DOHH2 (cell line): ENCODE measurements at regions not wholly inside any gene's neighbourhood (a gene's known extent, or its start where the extent isn't known, plus 50 kb on each side); places are given as distances from the start of the nearest gene placed in this dataset.

ENCODE experiments used
- H3F3A ChIP-seq: fragments of 200-600 bp; sonication (generic), shearing (Covaris generic); 2 replicates; pipeline ENCODE4 v1.6.0; 2016; ENCODE audit warnings: antibody characterized with exemption, mild to moderate bottlenecking; ENCODE audit not compliant: control insufficient read depth, insufficient read depth
- H3K27ac ChIP-seq: fragments of 200-600 bp; sonication (generic); 2 replicates; pipeline ENCODE4 v1.5.1; 2014; ENCODE audit warnings: low read depth, mild to moderate bottlenecking, low read length, moderate library complexity
- H3K27me3 ChIP-seq: fragments of 200-600 bp; sonication (generic); 2 replicates; pipeline ENCODE4 v1.6.1; 2014; ENCODE audit warnings: mild to moderate bottlenecking, low read length, mixed read lengths; ENCODE audit not compliant: control insufficient read depth
- H3K36me3 ChIP-seq: fragments of 200-600 bp; sonication (generic); 2 replicates; pipeline ENCODE4 v1.6.1; 2014; ENCODE audit warnings: mild to moderate bottlenecking, low read length, moderate library complexity, mixed read lengths; ENCODE audit not compliant: control insufficient read depth
- H3K4me1 ChIP-seq: fragments of 200-600 bp; sonication (generic); 2 replicates; pipeline ENCODE4 v1.6.1; 2014; ENCODE audit warnings: mild to moderate bottlenecking, low read length, mixed read lengths; ENCODE audit not compliant: control insufficient read depth
- H3K4me2 ChIP-seq: fragments of 200-600 bp; sonication (generic); 2 replicates; pipeline ENCODE4 v1.6.0; 2014; ENCODE audit warnings: mild to moderate bottlenecking, low read length, moderate library complexity
- H3K4me3 ChIP-seq: fragments of 200-600 bp; sonication (generic); 2 replicates; pipeline ENCODE4 v1.5.1; 2014; ENCODE audit warnings: mild to moderate bottlenecking, low read length, mixed read lengths
- H3K79me2 ChIP-seq: fragments of 200-600 bp; sonication (generic); 2 replicates; pipeline ENCODE4 v1.6.1; 2014; ENCODE audit warnings: mild to moderate bottlenecking, low read length, mixed read lengths; ENCODE audit not compliant: control insufficient read depth
- H3K9me2 ChIP-seq: fragments of 200-600 bp; sonication (generic); replicated peaks from 2 replicates; pipeline ENCODE4 v1.6.1; 2014; ENCODE audit warnings: mild to moderate bottlenecking, low read length, mixed read lengths; ENCODE audit not compliant: control insufficient read depth
- H3K9me3 ChIP-seq: fragments of 200-600 bp; sonication (generic); 2 replicates; pipeline ENCODE4 v1.6.1; 2014; ENCODE audit warnings: antibody characterized with exemption, low read length, mixed read lengths; ENCODE audit not compliant: control insufficient read depth, insufficient read depth
- H4K20me1 ChIP-seq: fragments of 200-600 bp; sonication (generic); 2 replicates; pipeline ENCODE4 v1.6.0; 2014; ENCODE audit warnings: low read depth, mild to moderate bottlenecking, antibody characterized with exemption, low read length, moderate library complexity; ENCODE audit not compliant: control insufficient read depth, insufficient read depth
- CTCF ChIP-seq: fragments of 200-600 bp; sonication (generic); IDR thresholded peaks from one replicate; pipeline ENCODE4 v1.5.1; 2014; ENCODE audit warnings: antibody characterized with exemption, mild to moderate bottlenecking, low read depth, low read length; ENCODE audit not compliant: poor library complexity, severe bottlenecking
- EZH2phosphoT487 ChIP-seq: fragments of 200-600 bp; sonication (generic); IDR thresholded peaks from 2 replicates; pipeline ENCODE4 v1.6.1; 2017; ENCODE audit warnings: borderline replicate concordance, mild to moderate bottlenecking, antibody characterized with exemption, low read length, moderate library complexity, mixed read lengths

GRCh38 chr5:4563400-4563799, 576.7 kb upstream of the ADAMTS16 start:
- Histone ChIP-seq H3K27ac (no peak overlapping the region), H3K9me3 (no peaks in the 10 kb centered on the region), H3F3A (no peaks in the 10 kb centered on the region), H3K4me1 (no peaks in the 10 kb centered on the region), H3K27me3 (no peaks in the 10 kb centered on the region), H3K4me3 (no peak overlapping the region), H3K9me2 (no peaks in the 10 kb centered on the region), H3K4me2 (no peak overlapping the region), H3K79me2 (no peaks in the 10 kb centered on the region), H4K20me1 (no peaks in the 10 kb centered on the region), H3K36me3 (no peaks in the 10 kb centered on the region)
- no peak for TF ChIP-seq EZH2phosphoT487
- TF ChIP-seq CTCF, result no peak

- no peaks in the 10 kb centered on the region for H3K9me2 ChIP-seq
- no peaks in the 10 kb centered on the region for H3K79me2 ChIP-seq
- no peaks in the 10 kb centered on the region for H3K27me3 ChIP-seq
- no peaks in the 10 kb centered on the region for H3K9me3 ChIP-seq
- no peak overlapping the region for H3K4me3 ChIP-seq
- H3F3A ChIP-seq, result no peaks in the 10 kb centered on the region
- no peak for TF ChIP-seq CTCF
- no peaks in the 10 kb centered on the region for H4K20me1 ChIP-seq
- H3K27ac ChIP-seq, result no peak overlapping the region
- H3K36me3 ChIP-seq, result no peaks in the 10 kb centered on the region
- no peaks in the 10 kb centered on the region for H3K4me1 ChIP-seq
- H3K4me2 ChIP-seq, result no peak overlapping the region
These were observed 569.8 kb upstream of the ADAMTS16 start for GRCh38 chr5:4570047-4570995.

- H3K4me3 ChIP-seq, result no peak overlapping the region
- H4K20me1 ChIP-seq, result no peaks in the 10 kb centered on the region
- H3K9me2 ChIP-seq, result no peaks in the 10 kb centered on the region
- H3K36me3 ChIP-seq, result no peaks in the 10 kb centered on the region
- no peaks in the 10 kb centered on the region for H3K27me3 ChIP-seq
- H3K27ac ChIP-seq, result no peak overlapping the region
- TF ChIP-seq EZH2phosphoT487 (no peak), CTCF (no peak)
- no peaks in the 10 kb centered on the region for H3F3A ChIP-seq
- H3K4me2 ChIP-seq, result no peak overlapping the region
- no peaks in the 10 kb centered on the region for H3K4me1 ChIP-seq
- no peaks in the 10 kb centered on the region for H3K79me2 ChIP-seq
- H3K9me3 ChIP-seq, result no peaks in the 10 kb centered on the region
These were observed 568.7 kb upstream of the ADAMTS16 start for GRCh38 chr5:4571248-4571948.
